RWPE1 (cell line): ENCODE measurements at regions not wholly inside any gene's neighbourhood (a gene's known extent, or its start where the extent isn't known, plus 50 kb on each side); places are given as distances from the start of the nearest gene placed in this dataset.

Experiments used
- CTCF ChIA-PET: fragments of 350-600 bp; sonication (Branson Sonifier 250); formaldehyde crosslinking; extraction: SDS; loops from one replicate; lab custom pipeline; 2021; lab: Yijun Ruan, JAX
- POLR2A ChIA-PET: fragments of 400-600 bp; formaldehyde crosslinking; extraction: SDS; loops from one replicate; lab custom pipeline; 2020; ENCODE audit warnings: antibody characterized with exemption; ENCODE audit not compliant: low non-redundant PET; lab: Yijun Ruan, JAX
- DNase-seq: peaks from one replicate; pipeline ENCODE4 v3.0.0; 2012; ENCODE audit warnings: low spot score
- H3K27ac ChIP-seq: fragments of 450-650 bp; 2 replicates; pipeline ENCODE4 v1.5.1; 2017
- TF ChIP-seq, protein P1 (sequence below): fragments of 450-650 bp; conservative IDR thresholded peaks from 2 replicates; pipeline ENCODE4 v1.5.1; 2017; ENCODE audit warnings: low read depth, mild to moderate bottlenecking

DNA sequence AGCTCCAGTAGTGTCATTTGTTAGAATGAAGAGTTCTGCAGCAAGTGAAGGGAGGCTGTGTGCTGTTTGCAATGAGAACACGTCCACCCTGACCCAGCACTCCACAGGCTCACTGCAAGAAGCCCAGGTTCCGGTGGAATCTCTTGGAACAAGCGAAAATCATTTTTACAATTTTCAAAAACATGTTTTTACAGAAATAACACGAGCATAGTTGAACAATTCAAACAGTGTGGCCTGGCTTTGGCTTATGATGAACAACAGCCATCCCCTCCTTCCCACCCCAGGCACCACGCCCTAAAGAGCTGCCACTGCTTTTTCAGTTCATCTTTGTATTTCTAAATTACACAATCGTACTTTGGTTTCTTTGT lies 59.5 kb upstream of the KY start:
- H3K27ac ChIP-seq: no peak overlapping the region
- CTCF ChIA-PET: interaction anchor here (0.7 to 0.8 kb wide), 2 partner anchors 184 to 797 kb away, joined by 3 to 5 read pairs; no protein-coding TSS in a partner anchor
- TF ChIP-seq, protein P1, sequence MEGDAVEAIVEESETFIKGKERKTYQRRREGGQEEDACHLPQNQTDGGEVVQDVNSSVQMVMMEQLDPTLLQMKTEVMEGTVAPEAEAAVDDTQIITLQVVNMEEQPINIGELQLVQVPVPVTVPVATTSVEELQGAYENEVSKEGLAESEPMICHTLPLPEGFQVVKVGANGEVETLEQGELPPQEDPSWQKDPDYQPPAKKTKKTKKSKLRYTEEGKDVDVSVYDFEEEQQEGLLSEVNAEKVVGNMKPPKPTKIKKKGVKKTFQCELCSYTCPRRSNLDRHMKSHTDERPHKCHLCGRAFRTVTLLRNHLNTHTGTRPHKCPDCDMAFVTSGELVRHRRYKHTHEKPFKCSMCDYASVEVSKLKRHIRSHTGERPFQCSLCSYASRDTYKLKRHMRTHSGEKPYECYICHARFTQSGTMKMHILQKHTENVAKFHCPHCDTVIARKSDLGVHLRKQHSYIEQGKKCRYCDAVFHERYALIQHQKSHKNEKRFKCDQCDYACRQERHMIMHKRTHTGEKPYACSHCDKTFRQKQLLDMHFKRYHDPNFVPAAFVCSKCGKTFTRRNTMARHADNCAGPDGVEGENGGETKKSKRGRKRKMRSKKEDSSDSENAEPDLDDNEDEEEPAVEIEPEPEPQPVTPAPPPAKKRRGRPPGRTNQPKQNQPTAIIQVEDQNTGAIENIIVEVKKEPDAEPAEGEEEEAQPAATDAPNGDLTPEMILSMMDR: no peak
- no peak for DNase-seq
- POLR2A ChIA-PET: no interaction called here

DNA sequence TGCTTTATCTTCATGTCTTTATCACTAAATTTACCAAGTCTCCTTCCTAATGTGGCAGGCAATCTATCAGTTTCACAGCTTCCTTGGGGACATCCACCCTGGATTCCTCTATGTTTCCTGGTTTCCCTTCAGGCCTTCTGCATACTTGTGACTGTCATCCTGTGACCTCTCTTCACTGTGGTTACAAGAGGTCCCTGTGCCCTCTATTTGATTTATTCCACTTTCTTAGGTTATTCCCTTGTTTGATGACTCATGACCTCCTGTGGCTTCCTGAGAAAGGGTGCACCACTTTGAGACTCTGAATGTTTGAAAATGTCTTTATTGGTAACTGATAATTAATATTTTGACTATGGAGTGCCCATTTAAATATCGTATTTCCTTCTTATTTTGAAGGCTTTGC lies 60.5 kb upstream of the KY start:
- ChIA-PET POLR2A (no interaction called here), CTCF (no interaction called here)
- TF ChIP-seq, protein P1: no peak

DNA sequence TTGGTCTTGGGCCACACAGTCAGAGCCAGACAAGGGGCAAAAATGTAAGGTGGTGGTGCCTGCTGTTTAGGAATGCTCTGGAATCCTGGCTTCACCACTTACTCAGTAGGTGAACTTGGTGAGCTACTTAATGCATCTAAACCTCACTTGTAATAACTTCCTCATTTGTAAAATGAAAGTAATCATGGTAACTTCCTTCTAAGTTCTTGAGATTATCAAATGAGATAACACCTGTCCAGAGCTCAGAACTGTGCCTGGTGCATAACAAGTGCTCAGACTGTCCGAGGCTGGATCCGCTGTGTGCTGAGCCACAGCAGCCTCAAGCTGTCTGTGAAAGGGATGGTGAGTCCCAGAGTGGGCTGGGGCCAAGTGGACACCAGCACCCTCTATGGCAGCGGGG lies 62.8 kb upstream of the KY start:
- ChIA-PET POLR2A (no interaction called here), CTCF (no interaction called here)
- TF ChIP-seq, protein P1: no peak
- H3K27ac ChIP-seq: no peak overlapping the region
- DNase-seq: no peak

More for the DNA sequence above, 60.5 kb upstream of the KY start:
- H3K27ac ChIP-seq: no peak overlapping the region
- no peak for DNase-seq

DNA sequence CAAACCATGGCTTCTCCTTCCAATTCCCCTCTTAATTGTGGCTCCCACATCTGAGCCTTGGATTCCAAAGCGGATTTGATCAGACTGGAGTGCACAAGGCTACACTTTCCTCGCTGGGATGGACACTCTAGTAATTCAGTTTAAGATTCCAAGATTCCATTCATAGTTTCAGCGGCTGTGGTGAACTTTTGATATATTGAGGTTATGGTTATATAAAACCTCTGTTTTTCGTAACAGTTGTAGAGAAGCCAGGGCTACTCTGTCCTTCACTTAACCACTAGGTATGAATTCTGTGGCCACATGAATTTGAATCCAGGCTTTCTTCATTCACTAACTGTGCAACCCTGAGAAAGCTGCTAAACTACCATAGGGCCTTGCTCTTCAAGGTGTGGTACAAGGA lies 67.9 kb upstream of the KY start:
- POLR2A ChIA-PET: no interaction called here
- TF ChIP-seq, protein P1: no peak
- no peak overlapping the region for H3K27ac ChIP-seq
- DNase-seq: no peak
- CTCF ChIA-PET: interaction anchor here (0.6 kb wide), 1 partner anchor 784 kb away, joined by 4 read pairs; no protein-coding TSS in a partner anchor

DNA sequence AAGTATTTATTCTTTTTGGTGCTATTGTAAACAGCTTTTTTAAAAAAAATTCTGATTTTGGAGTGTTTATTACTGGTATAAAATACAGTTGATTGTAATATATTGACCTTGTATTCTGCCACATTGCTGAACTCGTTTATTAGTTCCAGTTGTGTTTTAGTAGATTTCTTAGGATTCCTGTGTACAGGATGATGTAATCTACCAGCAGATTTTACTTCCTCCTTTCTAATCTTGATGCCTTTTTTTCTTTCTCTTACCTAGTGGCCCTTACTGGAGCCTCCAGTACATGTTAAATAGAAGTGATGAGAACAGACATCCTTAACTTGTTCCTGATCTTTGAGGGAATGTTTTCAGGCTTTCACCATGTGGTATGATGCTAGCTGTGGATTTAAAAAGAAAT lies 70.4 kb upstream of the KY start:
- no peak for DNase-seq
- no peak overlapping the region for H3K27ac ChIP-seq
- TF ChIP-seq, protein P1: no peak
- POLR2A ChIA-PET: no interaction called here
- CTCF ChIA-PET: no interaction called here

DNA sequence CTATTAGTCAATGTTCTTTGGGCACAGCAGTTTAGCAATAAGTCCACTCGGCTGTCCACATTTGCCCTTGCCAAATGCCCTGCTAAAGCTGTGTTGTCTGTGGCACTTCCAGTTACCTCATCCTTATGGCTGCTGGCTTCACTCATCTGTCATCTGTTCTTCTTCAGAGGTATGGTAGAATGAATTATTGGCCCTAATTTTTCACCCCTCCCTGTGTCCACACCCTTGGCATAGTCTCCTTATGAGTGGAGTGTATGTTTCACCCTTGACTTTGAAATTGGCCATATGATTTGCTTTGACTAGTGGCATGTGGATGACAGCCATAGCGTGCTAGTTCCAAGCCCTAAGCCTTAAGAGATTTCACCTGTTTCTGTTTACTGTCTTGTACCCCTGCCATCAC lies 72.1 kb upstream of the EPHB1 start:
- DNase-seq: no peak
- no peak overlapping the region for H3K27ac ChIP-seq
- ChIA-PET POLR2A (no interaction called here), CTCF (interaction anchor here (0.5 to 0.6 kb wide), 2 partner anchors 10 to 1204 kb away, joined by 3 read pairs; no protein-coding TSS in a partner anchor)
- TF ChIP-seq, protein P1: no peak

DNA sequence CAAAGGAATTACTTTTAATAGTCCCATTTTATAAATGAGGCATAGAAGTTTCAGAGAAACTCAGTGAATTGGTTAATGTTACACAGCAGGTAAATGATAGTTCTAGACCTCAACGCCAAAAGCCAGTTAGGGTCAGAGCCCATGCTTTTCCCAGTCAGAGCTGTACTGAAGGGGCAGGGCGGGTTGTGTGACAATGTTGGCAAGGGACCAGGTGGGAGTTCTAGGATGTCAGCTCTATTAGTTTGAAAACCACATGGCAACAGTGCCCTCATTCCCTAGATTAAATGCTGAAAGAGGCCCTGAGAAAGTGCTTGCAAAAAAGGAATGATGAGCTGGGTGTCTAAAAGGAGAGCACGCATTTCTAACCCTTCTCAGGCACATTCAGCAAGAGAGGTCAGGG lies 65.4 kb upstream of the EPHB1 start:
- CTCF ChIA-PET: no interaction called here
- POLR2A ChIA-PET: no interaction called here
- H3K27ac ChIP-seq: no peak overlapping the region
- no peak for DNase-seq
- TF ChIP-seq, protein P1: no peak
